IMR-90 (cell line): ENCODE measurements at regions not wholly inside any gene's neighbourhood (a gene's known extent, or its start where the extent isn't known, plus 50 kb on each side); places are given as distances from the start of the nearest gene placed in this dataset.

ENCODE experiments used
- ATAC-seq: fragments of 200-7000 bp; cut with Tn5 transposase; 2 replicates; pipeline ENCODE4 v1.9.1; 2020; ENCODE audit warnings: low read depth, mild to moderate bottlenecking, moderate library complexity
- BruUV-seq: library from RNA; stranded (reverse); fragments of 400-500 nt; replicated peaks from 2 replicates; lab custom pipeline; 2021; lab: Mats Ljungman, UMichigan
- CTCF ChIA-PET: fragments of 300-600 bp; formaldehyde crosslinking; extraction: SDS; loops from one replicate; lab custom pipeline; 2021; ENCODE audit warnings: antibody characterized with exemption; lab: Yijun Ruan, JAX
- POLR2A ChIA-PET: fragments of 300-600 bp; sonication (Branson Sonifier 250); formaldehyde crosslinking; loops from one replicate; lab custom pipeline; 2022; ENCODE audit warnings: antibody characterized with exemption; ENCODE audit not compliant: unreplicated experiment; lab: Charles Lee
- DNase-seq: peaks from one replicate; pipeline ENCODE4 v3.0.0; 2013
- H2AFZ ChIP-seq: replicated peaks from 2 replicates; pipeline ENCODE3; 2013; ENCODE audit warnings: low read length, mild to moderate bottlenecking; ENCODE audit not compliant: poor library complexity
- H2AK5ac ChIP-seq: 2 replicates; pipeline ENCODE4 v1.6.1; 2013; ENCODE audit warnings: low read depth, low read length, inconsistent platforms
- H2AK9ac ChIP-seq: replicated peaks from 2 replicates; pipeline ENCODE3; 2013; ENCODE audit warnings: mild to moderate bottlenecking, low read depth, low read length, moderate library complexity; ENCODE audit not compliant: poor library complexity
- H2BK120ac ChIP-seq: 2 replicates; pipeline ENCODE4 v1.6.1; 2013; ENCODE audit warnings: low read depth, low read length, inconsistent platforms
- H2BK15ac ChIP-seq: 3 replicates; pipeline ENCODE4 v1.6.1; 2013; ENCODE audit warnings: low read depth, low read length, inconsistent platforms
- H2BK20ac ChIP-seq: 2 replicates; pipeline ENCODE4 v1.6.1; 2013; ENCODE audit warnings: low read depth, mild to moderate bottlenecking, inconsistent platforms, low read length, moderate library complexity
- H2BK5ac ChIP-seq: 2 replicates; pipeline ENCODE4 v1.6.1; 2013; ENCODE audit warnings: mild to moderate bottlenecking, low read depth, low read length, inconsistent platforms; ENCODE audit not compliant: poor library complexity, severe bottlenecking
- H3K14ac ChIP-seq: replicated peaks from 2 replicates; pipeline ENCODE4 v1.6.1; 2013; ENCODE audit warnings: low read depth, low read length, inconsistent platforms
- H3K18ac ChIP-seq: 2 replicates; pipeline ENCODE4 v1.6.1; 2013; ENCODE audit warnings: low read depth, low read length, control low read depth
- H3K23ac ChIP-seq: 2 replicates; pipeline ENCODE4 v1.6.1; 2013; ENCODE audit warnings: low read depth, low read length, inconsistent platforms
- H3K27ac ChIP-seq: 2 replicates; pipeline ENCODE4 v1.5.1; 2013; ENCODE audit warnings: mild to moderate bottlenecking, control low read depth, low read length; ENCODE audit not compliant: insufficient read depth
- H3K27me3 ChIP-seq: 2 replicates; pipeline ENCODE4 v1.6.1; 2013; ENCODE audit warnings: low read length; ENCODE audit not compliant: control insufficient read depth, insufficient read depth
- H3K36me3 ChIP-seq: 2 replicates; pipeline ENCODE4 v1.6.1; 2013; ENCODE audit warnings: low read length, mixed read lengths; ENCODE audit not compliant: control insufficient read depth, insufficient read depth
- H3K4ac ChIP-seq: 2 replicates; pipeline ENCODE4 v1.6.1; 2013; ENCODE audit warnings: low read depth, low read length, inconsistent platforms
- H3K4me1 ChIP-seq: 2 replicates; pipeline ENCODE4 v1.6.1; 2013; ENCODE audit warnings: low read length, mixed read lengths; ENCODE audit not compliant: control insufficient read depth, insufficient read depth
- H3K4me2 ChIP-seq: 2 replicates; pipeline ENCODE4 v1.6.1; 2013; ENCODE audit warnings: low read depth, mild to moderate bottlenecking, control low read depth, low read length, moderate library complexity
- H3K4me3 ChIP-seq: 2 replicates; pipeline ENCODE4 v1.5.1; 2013; ENCODE audit warnings: low read depth, mild to moderate bottlenecking, control low read depth, low read length, moderate library complexity; ENCODE audit not compliant: insufficient read depth
- H3K56ac ChIP-seq: 2 replicates; pipeline ENCODE4 v1.6.1; 2013; ENCODE audit warnings: low read length, inconsistent platforms; ENCODE audit not compliant: insufficient read depth; ENCODE audit errors: extremely low read depth
- H3K79me1 ChIP-seq, 2 experiments: 2 replicates each; pipeline ENCODE4 v1.6.1; 2013; ENCODE audit warnings: low read length in 2 of 2, inconsistent platforms in 1 of 2, low read depth in 1 of 2
- H3K9ac ChIP-seq: 2 replicates; pipeline ENCODE4 v1.6.1; 2013; ENCODE audit warnings: low read depth, low read length, control low read depth
- H3K9me1 ChIP-seq: 2 replicates; pipeline ENCODE4 v1.6.1; 2013; ENCODE audit warnings: low read length, inconsistent platforms; ENCODE audit not compliant: insufficient read depth
- H3K9me3 ChIP-seq: 2 replicates; pipeline ENCODE4 v1.6.1; 2013; ENCODE audit warnings: low read length; ENCODE audit not compliant: control insufficient read depth, insufficient read depth
- H4K20me1 ChIP-seq: 2 replicates; pipeline ENCODE4 v1.6.1; 2013; ENCODE audit warnings: low read length, inconsistent platforms; ENCODE audit not compliant: insufficient read depth
- H4K5ac ChIP-seq: 2 replicates; pipeline ENCODE4 v1.6.1; 2013; ENCODE audit warnings: mild to moderate bottlenecking, low read depth, low read length, control low read depth
- H4K8ac ChIP-seq, 2 experiments: 2 replicates each; pipeline ENCODE4 v1.6.1; 2013; ENCODE audit warnings: low read depth in 2 of 2, low read length in 2 of 2, control low read depth in 1 of 2, inconsistent platforms in 1 of 2
- H4K91ac ChIP-seq: 2 replicates; pipeline ENCODE4 v1.6.1; 2013; ENCODE audit warnings: low read depth, low read length, inconsistent platforms; ENCODE audit not compliant: insufficient read depth
- CEBPB ChIP-seq: IDR thresholded peaks from 2 replicates; pipeline ENCODE4 v1.6.1; 2012; ENCODE audit warnings: low read depth, low read length, improper control_type of control experiment
- FOS ChIP-seq: fragments of 150-350 bp; IDR thresholded peaks from 2 replicates; pipeline ENCODE4 v1.6.1; 2016; ENCODE audit warnings: low read depth, low read length
- MAZ ChIP-seq: IDR thresholded peaks from 2 replicates; pipeline ENCODE4 v1.6.1; 2012; ENCODE audit warnings: low read depth, mild to moderate bottlenecking, low read length, improper control_type of control experiment, moderate library complexity, borderline replicate concordance
- NFE2L2 ChIP-seq: fragments of 150-350 bp; IDR thresholded peaks from 2 replicates; pipeline ENCODE4 v1.6.1; 2016; ENCODE audit warnings: low read depth, mild to moderate bottlenecking, low read length
- POLR2A ChIP-seq: IDR thresholded peaks from 2 replicates; pipeline ENCODE4 v1.6.1; 2012; ENCODE audit warnings: mild to moderate bottlenecking, low read depth, low read length
- RCOR1 ChIP-seq: IDR thresholded peaks from 2 replicates; pipeline ENCODE4 v1.6.1; 2012; ENCODE audit warnings: mild to moderate bottlenecking, low read length, improper control_type of control experiment; ENCODE audit not compliant: insufficient replicate concordance
- RFX5 ChIP-seq: IDR thresholded peaks from 2 replicates; pipeline ENCODE4 v1.8.0; 2012; ENCODE audit warnings: low read depth, mild to moderate bottlenecking, low read length, moderate library complexity
- WGBS, 2 experiments: methylation state at CpG; one replicate each; pipeline versions ENCODE4 v1.1.5 to v1.1.7; 2013; ENCODE audit warnings: missing lambda C conversion rate in 2 of 2; ENCODE audit not compliant: insufficient read length in 1 of 2; ENCODE audit errors: extremely low coverage in 2 of 2; 5-methylcytosine and 5-hydroxymethylcytosine counted together
- dilution Hi-C: fragments of 300-500 bp; cut with HindIII; formaldehyde crosslinking; loops from one replicate; pipeline ENCODE4 v1.14.3; 2018; ENCODE audit warnings: low sequenced_read_pairs; ENCODE audit not compliant: unreplicated experiment
- in situ Hi-C: fragments of 300-500 bp; cut with MboI; formaldehyde crosslinking; loops from 3 replicates; pipeline ENCODE4 v1.14.3; 2019; ENCODE audit warnings: low sequenced_read_pairs, inconsistent platforms, mixed read lengths
- intact Hi-C: fragments of 100-400 bp; cut with micrococcal nuclease; formaldehyde crosslinking; loops from 2 replicates; pipeline ENCODE4 v1.10.0; 2022
- TF ChIP-seq, protein P1 (sequence below): fragments of 150-350 bp; IDR thresholded peaks from 2 replicates; pipeline ENCODE4 v1.6.1; 2017; ENCODE audit warnings: mild to moderate bottlenecking, antibody characterized with exemption, low read length, low read depth
- TF ChIP-seq, protein P2 (sequence below): conservative IDR thresholded peaks from 2 replicates; pipeline ENCODE4 v1.5.1; 2012; ENCODE audit warnings: mild to moderate bottlenecking, low read depth, low read length, improper control_type of control experiment

DNA sequence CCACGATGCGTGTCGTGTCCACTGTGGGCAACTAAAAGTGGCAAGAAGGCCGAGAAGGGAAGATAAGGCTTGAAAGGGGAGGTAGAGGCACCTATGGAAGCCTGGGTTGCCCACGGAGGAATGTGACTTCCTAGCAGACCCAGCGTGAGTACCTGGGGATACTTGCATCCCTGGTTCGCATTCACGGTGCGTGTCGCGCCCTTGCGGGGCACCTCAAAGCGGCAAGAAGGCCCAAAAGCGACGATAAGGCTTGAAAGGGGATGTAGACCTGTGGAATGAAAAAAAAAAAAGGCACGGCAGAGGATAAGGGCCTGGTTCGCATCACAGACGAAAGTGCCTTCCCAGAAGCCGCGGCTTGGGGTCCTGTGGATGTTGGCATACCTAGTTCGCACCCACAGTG lies 282.9 kb downstream of the ALG10 start:
- intact Hi-C loops, result no loop called here
- no peak overlapping the region for H3K23ac ChIP-seq
- CTCF ChIA-PET, result no interaction called here

More for the DNA sequence above, 282.9 kb downstream of the ALG10 start:
- H4K91ac ChIP-seq, result no peak overlapping the region
- H2AFZ ChIP-seq, result no peak overlapping the region
- H3K27ac ChIP-seq, result no peak overlapping the region
- POLR2A ChIA-PET, result no interaction called here
- in situ Hi-C loops (no loop called here), dilution Hi-C loops (no loop called here)
- no peak overlapping the region for H4K8ac ChIP-seq
- no peak for TF ChIP-seq RFX5
- TF ChIP-seq, protein P1, sequence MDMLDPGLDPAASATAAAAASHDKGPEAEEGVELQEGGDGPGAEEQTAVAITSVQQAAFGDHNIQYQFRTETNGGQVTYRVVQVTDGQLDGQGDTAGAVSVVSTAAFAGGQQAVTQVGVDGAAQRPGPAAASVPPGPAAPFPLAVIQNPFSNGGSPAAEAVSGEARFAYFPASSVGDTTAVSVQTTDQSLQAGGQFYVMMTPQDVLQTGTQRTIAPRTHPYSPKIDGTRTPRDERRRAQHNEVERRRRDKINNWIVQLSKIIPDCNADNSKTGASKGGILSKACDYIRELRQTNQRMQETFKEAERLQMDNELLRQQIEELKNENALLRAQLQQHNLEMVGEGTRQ, result no peak
- TF ChIP-seq NFE2L2, result no peak
- TF ChIP-seq MAZ, result no peak
- TF ChIP-seq FOS, result no peak
- TF ChIP-seq, protein P2, sequence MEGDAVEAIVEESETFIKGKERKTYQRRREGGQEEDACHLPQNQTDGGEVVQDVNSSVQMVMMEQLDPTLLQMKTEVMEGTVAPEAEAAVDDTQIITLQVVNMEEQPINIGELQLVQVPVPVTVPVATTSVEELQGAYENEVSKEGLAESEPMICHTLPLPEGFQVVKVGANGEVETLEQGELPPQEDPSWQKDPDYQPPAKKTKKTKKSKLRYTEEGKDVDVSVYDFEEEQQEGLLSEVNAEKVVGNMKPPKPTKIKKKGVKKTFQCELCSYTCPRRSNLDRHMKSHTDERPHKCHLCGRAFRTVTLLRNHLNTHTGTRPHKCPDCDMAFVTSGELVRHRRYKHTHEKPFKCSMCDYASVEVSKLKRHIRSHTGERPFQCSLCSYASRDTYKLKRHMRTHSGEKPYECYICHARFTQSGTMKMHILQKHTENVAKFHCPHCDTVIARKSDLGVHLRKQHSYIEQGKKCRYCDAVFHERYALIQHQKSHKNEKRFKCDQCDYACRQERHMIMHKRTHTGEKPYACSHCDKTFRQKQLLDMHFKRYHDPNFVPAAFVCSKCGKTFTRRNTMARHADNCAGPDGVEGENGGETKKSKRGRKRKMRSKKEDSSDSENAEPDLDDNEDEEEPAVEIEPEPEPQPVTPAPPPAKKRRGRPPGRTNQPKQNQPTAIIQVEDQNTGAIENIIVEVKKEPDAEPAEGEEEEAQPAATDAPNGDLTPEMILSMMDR, result no peak
- TF ChIP-seq POLR2A, result no peak
- no peak for TF ChIP-seq CEBPB
- no peak for TF ChIP-seq RCOR1
- ATAC-seq, result no peak
- no peak overlapping the region for H3K14ac ChIP-seq
- H3K56ac ChIP-seq, result no peak overlapping the region
- no peak overlapping the region for H3K18ac ChIP-seq
- no peaks in the 10 kb centered on the region for H3K79me1 ChIP-seq
- no peak overlapping the region for H4K5ac ChIP-seq
- no peak overlapping the region for H2BK20ac ChIP-seq
- no peaks in the 10 kb centered on the region for H3K9me1 ChIP-seq
- no peak for DNase-seq
- H3K36me3 ChIP-seq, result no peaks in the 10 kb centered on the region
- no peak overlapping the region for H3K4me2 ChIP-seq
- no peaks in the 10 kb centered on the region for H3K4me1 ChIP-seq
- no peak overlapping the region for H2BK120ac ChIP-seq
- no peaks in the 10 kb centered on the region for H3K27me3 ChIP-seq
- no peak overlapping the region for H2BK15ac ChIP-seq
- H3K9me3 ChIP-seq, result peaks cover 80% of the 10 kb centered on the region
- no peak overlapping the region for H2BK5ac ChIP-seq
- BruUV-seq, result no TSS peak
- no peak overlapping the region for H3K4ac ChIP-seq
- H2AK9ac ChIP-seq, result no peak overlapping the region
- WGBS, 2 experiments, result 78% methylated on average over 13 of the region's 21 CpGs; no CpG with 5 or more reads in 1 of the 2 experiments
- H3K9ac ChIP-seq, result no peak overlapping the region
- no peak overlapping the region for H2AK5ac ChIP-seq
- no peak overlapping the region for H3K4me3 ChIP-seq
- no peaks in the 10 kb centered on the region for H4K20me1 ChIP-seq
